ENCODE measurements at regions not wholly inside any gene's neighbourhood (a gene's known extent, or its start where the extent isn't known, plus 50 kb on each side); places are given as distances from the start of the nearest gene placed in this dataset.

DNA sequence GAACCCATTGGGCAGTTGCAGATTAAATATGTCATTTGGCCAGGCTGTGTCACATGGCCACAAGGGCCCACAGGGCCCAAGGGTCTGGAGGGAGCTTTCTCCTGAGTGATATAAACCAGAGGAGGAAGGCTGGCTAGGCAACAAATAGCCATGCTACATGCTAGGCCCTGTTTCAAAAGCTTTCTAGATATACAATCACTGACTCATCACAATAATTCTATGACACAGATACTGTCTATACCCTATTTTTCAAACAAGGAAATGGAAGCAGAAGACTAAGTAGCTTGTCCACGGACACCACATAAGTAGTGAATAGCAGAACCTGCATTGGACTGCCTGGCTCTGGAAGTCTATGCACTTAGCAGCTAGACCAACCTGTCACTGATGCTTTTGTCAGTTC, 625.4 kb downstream of the NTRK3 start:
- DNase-seq (ENCODE audit: low read depth): no peak

DNA sequence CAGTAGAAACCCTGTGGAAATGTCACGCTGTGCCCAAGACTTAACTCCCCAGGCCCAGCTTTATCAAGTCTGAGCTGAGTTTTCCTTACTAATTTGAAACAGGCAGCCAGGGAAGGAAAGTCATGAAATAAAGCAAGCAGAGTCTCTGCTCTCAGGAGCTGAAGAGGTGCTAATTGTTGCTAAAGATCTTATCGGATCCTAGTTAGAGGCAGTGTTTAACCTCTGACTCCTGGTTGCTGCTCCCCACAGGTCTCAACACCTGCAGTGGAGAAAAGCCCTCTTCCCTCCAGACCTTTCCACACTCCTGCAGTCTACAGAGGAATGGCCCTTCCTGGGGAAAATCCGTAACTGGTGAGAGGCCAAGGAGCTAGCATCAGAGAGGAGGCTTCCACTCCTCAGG, 628.2 kb downstream of the NTRK3 start:
- DNase-seq (ENCODE audit: low read depth): no peak

DNA sequence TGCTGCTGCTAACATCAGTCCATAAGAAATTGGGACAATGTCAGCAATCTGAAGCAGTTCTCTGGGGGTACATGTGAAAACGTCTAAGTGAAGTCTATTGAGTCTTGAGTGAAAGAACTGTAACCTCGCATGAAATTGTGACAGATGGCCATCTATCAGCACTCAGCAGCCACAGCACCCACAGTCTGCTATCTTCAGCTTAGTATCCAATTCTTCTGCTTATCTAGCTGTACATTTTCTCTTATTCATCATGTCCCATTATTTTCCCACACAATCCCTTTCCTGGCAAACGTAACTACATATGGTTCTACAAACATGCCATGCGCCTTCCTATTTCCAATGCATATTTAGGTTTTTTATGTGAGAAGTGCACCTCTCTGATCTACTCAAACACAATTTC, 629.7 kb downstream of the NTRK3 start:
- DNase-seq (ENCODE audit: low read depth): no peak

DNA sequence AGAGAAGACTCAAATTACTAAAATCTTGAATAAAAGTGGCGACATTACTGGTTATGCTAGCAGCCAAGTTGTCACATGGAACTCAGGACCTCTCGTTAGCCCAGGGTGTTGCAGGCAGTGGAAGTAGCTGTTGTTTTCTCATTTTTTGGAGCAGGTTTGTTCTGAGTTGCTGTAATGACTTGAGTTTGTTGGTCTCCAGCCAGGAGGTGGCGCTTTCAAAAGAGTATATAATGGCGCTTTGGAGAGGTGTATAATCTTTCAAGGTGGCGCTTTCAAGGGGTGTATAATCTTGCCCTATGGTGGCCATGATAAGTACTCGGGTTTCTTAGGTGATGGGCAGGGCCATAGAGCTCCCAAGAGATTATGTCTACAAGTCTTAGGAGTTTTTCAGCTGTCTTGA, 632.7 kb downstream of the NTRK3 start:
- DNase-seq (ENCODE audit: low read depth): no peak

DNA sequence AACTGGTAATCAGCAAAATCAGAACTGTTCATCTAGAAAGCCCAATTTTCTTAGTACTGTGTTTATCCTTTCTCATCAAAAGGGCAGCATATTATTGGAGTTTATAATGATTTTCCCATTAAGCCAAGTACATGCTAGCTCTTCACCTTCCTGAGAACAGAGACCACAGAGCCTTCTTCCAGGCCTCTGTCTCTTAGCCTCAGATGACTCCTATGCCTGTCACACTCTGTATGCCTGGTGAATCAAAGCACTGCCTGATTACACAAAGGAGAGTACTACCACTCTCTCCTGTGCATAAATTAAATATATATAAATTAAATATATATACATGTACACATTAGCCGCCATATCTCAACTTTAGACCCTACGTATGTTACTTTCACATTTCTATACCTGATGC, 636.1 kb downstream of the NTRK3 start:
- DNase-seq (ENCODE audit: low read depth): no peak

DNA sequence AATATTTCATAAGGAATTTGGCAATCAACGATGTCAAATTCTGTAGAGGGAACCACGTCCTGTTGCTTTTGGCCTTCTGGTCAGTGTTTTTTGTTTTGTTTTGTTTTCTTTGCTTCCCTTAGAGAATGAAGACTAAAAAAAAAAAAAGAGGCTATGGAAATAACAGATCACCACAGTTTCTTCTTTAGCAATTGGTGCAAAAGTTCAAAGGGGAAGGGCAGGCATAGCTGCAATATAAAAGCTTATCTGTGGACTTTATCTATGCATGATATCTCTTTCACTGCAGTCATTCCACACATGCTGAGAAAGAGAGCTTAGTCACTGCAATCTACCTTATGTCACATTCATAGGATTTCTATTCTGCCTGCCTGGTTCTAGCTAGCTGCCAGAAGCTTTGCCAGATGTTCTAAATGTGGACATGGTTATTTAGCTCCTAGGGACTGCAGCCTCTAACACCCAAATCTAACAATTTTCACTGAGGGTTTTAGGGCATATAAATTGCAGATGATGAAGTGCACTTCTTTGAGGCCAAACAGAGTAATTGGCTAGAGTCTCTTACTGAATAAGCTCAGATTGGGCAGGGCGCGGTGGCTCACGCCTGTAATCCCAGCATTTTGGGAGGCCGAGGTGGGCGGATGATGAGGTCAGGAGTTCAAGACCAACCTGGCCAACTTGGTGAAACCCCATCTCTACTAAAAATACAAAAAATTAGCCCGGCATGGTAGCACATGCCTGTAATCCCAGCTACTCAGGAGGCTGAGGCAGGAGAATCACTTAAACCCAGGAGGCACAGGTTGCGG, 637.2 kb downstream of the NTRK3 start:
- DNase-seq (ENCODE audit: low read depth): peak; percentile 95

DNA sequence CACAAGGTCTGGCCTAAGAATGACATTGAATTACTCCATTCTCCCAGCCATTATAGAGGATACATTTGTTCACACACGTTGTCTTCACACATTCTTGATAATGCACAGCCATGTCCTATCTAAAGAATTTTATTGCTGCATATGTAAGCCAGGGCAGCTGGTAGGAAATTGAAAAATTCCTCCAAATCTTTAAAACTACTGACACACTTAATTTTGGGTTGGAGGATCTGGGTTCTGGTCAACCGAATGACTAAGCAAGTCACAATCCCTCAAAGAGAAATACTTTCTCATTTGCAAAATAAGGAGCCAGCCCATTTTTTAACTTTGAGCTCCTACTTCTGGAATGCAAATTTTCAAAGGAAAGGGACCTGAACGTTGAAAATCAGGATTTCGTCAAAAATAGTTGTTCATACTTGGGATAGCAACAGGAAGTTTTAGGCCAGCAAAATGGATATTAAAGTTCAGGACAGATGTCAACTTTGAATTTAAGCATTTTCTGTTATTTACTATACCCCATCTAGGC, 638.3 kb downstream of the NTRK3 start:
- DNase-seq (ENCODE audit: low read depth): no peak

DNA sequence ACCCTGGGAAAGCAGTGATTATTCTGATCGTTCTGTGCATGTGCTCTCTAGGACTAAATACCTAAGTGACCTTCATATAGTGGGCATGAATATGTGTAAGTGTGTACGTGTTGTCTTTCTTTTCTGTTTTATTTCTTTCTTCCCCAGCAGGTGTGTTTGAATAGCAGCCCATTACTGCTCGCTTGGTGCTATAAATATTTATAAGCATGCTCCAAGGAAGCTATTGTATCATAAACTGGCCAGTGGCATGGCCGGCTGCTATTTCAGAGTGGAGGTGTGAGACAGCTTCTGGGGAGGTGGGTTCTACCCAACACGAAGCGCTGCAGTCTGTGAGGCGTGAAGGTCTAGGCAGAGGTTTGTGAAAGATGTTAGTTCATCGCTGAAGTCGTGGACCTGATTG, 641.8 kb downstream of the NTRK3 start:
- no peak for DNase-seq (ENCODE audit: low read depth)

DNA sequence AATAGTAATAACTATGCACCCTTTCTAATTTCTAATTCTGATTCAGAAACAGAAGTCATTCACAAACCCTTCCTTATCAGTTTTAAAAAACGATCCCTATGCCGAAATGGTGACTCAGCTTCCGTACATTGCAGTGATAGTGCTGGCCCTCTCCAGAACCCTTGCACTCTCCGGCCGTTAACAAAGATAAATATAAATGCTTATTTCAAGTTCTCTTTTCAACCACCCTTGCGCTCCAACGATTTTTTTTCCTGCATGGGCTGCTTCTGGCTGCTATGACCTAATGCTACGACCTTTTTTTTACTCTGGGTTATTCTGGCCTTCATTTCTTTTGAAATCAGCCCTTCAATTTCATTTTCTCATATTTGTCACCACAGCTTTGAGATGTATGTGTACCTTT, 646.2 kb downstream of the NTRK3 start:
- peak; percentile 88 for DNase-seq (ENCODE audit: low read depth)

DNA sequence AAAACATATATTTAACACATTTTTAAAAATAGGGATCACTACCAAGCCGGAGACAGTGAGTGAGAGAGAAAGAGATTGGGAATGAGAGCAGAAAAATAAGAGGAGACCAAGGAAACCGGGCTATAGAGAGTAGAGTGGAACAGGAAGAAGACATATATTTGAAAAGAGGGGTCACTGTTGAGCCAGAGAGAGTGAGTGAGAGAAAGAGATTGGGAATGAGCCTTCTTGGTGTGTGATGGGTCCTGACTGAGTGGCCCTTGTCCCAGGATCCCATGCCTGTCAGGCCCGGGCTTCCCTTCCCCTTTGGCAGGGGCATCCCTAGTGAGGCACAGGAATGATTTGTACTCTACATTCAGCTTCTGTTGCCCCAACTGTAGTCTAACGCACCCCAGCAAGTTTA, 646.6 kb downstream of the NTRK3 start:
- DNase-seq (ENCODE audit: low read depth): no peak

DNA sequence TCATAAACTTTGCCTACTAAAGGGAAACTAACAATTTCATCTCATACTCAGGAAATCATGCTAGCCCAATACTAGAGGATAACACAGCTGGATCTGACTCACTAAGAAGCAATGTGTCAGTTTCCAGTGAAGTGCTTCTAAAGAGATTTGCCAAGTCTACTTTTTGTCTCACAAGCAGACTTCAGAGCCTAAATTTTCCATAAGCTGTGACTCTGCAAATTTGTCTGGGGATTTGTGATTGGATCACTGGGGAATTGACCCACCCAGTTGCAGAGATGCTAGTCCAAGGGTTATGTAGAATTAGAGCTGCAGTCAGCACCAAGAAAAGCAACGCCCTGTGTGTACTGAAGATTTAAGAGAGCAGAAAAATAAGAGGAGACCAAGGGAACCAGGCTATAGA, 647.1 kb downstream of the NTRK3 start:
- peak; percentile 87 for DNase-seq (ENCODE audit: low read depth)

DNA sequence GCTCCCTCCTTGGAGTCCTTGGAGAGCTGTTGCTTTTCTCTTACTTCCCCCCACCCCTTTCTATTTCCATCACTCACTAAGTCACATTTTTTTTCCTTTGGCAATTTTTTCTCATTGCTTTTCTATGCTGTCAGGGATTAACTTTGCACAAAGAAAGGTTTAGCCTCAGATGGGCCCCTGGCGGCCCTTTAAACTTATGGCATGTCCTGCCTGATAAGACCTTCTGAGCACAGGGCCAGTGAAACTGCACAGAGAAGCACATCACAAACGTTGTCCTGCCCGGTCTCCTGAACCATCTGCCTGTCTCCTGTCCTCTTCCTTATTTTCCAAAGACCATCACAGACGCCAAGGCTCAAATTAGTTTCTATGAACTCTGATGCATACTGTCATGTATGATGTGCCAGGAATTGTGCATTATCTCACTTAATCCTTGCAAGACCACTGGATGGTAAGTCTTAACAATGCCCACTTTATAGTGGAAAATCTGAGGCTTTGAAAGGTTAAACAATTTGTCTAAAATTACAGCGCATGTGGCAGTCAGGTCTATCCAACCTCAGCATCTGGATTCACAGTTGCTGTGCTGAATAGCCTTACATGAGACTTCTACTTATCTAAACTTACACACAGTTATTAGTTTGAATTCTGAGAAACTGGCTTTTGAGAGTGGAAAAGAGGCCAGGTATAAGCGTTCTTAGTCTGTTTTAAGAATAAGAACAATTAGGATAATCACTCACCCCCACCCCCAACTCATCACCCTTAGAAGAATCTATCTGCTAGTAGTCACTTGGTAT, 648.1 kb downstream of the NTRK3 start:
- DNase-seq (ENCODE audit: low read depth): no peak

DNA sequence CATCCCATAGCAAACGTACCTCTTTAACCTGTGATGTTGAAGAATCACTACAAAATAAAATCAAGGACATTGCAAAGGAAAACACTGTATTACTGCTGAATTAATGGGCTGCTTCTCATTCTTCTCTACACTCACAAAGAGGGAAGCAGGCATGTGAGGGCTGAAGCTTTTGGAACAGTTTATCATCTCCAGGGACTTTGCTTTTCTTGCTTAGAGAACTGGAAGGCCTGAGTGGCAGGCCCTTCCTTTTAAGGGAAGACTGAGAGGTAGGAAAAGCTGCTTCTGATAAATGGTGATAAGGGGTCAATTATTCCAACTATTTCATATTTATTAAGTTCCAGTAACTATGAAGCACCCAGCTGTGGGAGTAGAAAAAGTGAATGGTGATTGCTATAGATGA, 649.6 kb downstream of the NTRK3 start:
- no peak for DNase-seq (ENCODE audit: low read depth)

DNA sequence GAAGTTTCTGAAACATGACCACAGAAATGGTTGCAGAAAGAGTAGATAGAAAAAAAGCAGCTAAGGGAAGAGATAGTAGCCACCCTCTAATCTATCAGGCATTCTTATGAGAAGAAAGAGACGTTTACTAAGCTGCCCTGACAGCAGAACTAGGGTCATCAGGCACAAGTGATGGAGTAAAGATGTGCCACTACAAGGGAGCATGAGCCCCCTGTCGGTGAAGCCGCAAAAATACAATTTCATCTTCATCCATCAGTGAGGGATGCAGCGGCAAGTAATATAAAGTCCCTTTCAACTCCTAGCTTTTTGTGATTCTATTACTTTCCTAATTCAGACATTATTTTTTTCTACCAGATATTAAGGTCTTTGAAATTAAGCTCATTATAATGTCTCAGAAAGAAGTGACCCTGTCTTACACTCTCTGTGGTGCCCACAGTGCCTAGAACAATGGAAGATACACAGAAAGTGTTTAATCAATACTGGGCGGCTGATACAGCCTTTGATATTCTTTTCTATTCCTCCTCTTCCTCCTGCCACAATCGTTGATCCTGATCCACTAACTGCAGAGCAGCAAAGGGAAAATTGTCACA, 651.6 kb downstream of the NTRK3 start:
- peak; percentile 47 for DNase-seq (ENCODE audit: low read depth)

DNA sequence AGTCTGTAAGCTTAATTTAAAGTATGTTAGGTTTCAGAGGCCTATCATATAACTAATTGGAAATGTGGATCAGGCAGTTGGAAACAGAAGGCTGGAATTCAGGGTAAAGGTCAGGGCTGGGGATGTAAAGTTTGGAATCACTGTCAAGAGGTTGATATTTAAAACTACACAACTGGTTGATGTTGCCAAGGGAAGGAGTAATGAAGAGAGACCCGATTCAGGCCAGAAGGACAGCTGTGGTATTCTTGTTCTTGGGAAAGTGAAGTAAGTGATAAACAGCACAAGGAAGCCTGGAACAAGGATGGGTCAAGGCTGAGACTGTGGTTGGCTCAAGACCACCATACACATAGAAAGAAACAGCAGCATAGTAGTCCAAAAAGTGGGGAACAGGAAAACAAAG, 654.2 kb downstream of the NTRK3 start:
- DNase-seq (ENCODE audit: low read depth): no peak

DNA sequence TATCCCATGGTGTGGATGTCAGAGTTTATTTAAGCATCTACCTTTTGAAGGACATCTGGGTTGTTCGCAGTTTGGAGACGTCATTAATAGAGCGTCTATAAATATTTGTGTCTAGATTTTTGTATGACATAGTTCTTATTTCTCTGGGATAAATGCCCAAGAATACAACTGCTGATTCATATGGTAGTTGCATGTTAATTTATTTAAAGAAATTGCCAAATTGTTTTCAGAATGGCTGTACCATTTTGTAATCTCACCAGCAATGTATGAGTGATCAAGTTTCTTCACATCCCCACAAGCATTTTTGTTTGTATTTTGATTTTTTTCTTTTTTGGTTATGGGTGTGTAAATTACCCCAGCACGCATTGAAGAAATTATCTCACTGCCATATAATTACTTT, 656.9 kb downstream of the NTRK3 start:
- DNase-seq (ENCODE audit: low read depth): peak; percentile 56

DNA sequence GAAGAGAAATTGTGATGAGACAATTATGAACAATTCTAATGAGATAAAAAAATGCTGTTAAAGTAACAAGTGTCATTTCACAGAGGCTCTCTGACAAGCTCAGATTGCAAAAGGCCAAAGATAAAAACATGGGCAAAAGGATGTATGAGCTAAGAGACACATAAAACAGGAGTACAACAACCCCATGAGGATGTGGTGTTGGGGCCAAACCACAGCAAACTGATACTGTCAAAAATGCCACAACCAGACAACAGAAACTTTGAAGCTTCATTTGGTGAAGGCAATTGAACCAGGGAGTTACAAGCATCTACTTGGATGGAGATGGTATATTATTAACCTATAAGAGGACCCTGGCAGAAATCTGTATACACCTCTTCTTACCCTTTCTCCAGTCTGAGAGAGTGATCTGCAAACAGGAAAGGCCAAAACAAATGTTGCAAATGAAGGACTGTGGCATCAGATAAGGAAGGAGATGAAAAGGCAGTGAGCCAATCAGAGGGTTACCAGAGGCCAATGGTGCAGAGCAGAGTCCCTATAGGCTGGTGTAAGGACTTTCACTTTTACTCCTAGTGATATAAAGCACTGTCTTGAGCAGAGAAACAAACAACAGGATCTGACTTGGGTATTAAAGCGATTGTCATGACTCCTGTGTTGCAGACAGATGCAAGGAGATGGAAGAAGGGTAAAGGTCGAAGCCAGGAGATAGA, 659.0 kb downstream of the NTRK3 start:
- peak; percentile 59 for DNase-seq (ENCODE audit: low read depth)

DNA sequence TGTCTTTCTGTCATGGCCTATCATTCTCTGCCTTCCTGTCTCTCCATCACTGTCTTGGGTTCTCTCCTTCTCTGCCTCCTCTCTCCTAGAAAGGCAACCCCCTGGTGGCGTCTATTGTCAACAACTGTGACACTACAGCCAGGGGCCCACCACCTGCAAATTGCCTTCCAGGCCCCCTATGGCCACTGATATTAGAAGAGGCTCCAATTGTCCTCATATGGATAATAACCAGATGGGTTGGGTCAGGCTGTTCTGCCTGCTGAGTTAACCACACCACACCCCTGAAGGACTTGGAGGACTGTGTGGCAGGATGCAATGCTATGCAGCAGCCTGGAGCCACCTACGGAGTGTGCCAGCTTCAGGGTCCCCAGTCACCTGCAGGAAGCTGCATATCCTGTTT, 665.0 kb downstream of the NTRK3 start:
- no peak for DNase-seq (ENCODE audit: low read depth)

DNA sequence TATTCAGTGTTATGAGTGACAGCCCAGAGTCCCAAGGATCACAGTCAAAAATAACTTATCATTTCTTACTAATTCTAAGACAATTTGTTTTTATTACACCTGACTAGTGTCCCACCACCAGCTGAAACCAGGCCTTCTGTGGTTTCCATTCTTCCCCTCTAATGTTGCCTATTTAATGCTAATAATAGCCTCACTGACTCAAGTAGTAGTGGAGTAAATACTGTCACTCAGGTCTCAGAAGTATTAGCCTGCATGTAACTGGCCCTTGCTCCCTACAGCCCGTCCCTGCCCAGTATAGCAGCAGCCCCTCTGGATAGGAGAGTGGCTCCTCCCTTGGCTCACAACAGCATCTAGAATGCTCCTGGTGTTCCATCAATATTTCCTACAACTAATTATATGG, 665.5 kb downstream of the NTRK3 start:
- no peak for DNase-seq (ENCODE audit: low read depth)

DNA sequence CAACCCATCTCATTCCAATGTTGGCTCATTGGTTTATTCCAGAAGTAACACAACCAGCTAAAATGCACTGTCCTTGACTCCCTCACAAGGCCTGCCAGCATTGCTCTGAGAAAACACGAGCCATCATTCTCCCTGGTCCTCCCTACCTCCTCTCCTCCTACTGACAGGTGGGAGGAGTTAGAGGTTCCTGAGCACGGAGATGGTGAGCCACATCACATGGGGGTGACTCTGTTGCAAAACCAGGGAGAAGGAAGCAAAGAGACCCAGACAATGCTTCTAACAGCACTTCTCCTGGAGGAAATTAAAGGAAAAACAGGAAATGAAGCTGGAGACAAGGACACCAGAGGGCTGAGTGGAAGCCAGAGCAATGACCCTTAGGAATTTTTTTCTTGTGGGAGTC, 667.4 kb downstream of the NTRK3 start:
- DNase-seq (ENCODE audit: low read depth): peak; percentile 63

DNA sequence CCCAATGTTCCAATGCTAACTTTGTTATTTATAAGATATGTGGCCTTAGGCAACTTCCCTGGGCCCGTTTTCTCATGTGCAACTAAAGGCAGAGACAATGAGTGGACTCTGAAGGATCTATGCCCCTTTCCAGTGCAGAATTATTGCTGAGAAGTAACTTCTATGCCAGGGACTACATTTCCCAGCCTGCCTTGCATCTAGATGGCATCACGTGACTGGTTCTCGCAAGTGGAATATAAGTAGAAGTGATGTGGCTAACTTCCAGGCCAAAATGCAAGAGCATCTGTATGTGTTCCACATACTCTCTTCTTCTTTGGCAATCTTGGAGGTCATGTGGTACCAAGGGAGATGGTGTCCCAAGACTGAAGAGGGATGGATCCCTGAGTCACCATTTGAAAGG, 674.4 kb downstream of the NTRK3 start:
- DNase-seq (ENCODE audit: low read depth): peak; percentile 11

DNA sequence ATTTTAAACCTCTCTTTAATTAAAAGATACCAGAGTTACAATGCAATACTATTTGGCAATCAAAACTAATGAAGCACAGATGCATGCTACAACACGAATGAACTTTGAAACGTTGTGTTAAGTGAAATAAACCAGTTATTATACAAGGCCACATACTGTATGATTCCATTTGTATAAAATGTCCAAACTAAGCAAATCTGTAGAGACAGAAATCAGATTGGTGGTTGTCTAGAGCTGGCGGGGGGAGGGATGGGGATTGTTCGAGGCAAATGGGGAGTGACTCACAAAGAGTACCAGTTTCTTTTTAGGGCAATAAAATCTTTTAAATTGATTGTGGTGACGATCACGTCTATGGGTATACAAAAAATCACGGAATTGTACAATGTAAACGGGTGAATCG, 677.0 kb downstream of the NTRK3 start:
- no peak for DNase-seq (ENCODE audit: low read depth)

Measured in amniotic epithelial cell (primary cell).